ENCODE measurements at regions not wholly inside any gene's neighbourhood (a gene's known extent, or its start where the extent isn't known, plus 50 kb on each side); places are given as distances from the start of the nearest gene placed in this dataset.

GRCh38 chr3:82354228-82354627, 592.8 kb upstream of the GBE1 start:
- H3K36me3 ChIP-seq = no peaks in the 10 kb centered on the region
- H3K4me1 ChIP-seq = no peaks in the 10 kb centered on the region
- H3K27ac ChIP-seq = no peak overlapping the region
- H3K27me3 ChIP-seq = no peaks in the 10 kb centered on the region
- TF ChIP-seq CTCF (IDR thresholded peaks at IDR 0.05) = no peak
- no peak overlapping the region for H3K4me3 ChIP-seq
- DNase-seq = no peak
- no peaks in the 10 kb centered on the region for H3K9me3 ChIP-seq

- H3K4me1 ChIP-seq = no peaks in the 10 kb centered on the region
- H3K36me3 ChIP-seq = no peaks in the 10 kb centered on the region
- H3K9me3 ChIP-seq = no peaks in the 10 kb centered on the region
- H3K27me3 ChIP-seq = no peaks in the 10 kb centered on the region
- TF ChIP-seq POLR2A (IDR thresholded peaks at IDR 0.05) = no peak
- TF ChIP-seq CTCF (IDR thresholded peaks at IDR 0.05) = no peak
- no peak for DNase-seq
- H3K27ac ChIP-seq = no peak overlapping the region
- no peak overlapping the region for H3K4me3 ChIP-seq
Measured at GRCh38 chr3:82353306-82354171, 592.1 kb upstream of the GBE1 start.

GRCh38 chr3:82347585-82347984, 586.1 kb upstream of the GBE1 start:
- H3K27ac ChIP-seq = no peak overlapping the region
- H3K36me3 ChIP-seq = no peaks in the 10 kb centered on the region
- H3K4me3 ChIP-seq = no peak overlapping the region
- no peak for DNase-seq
- TF ChIP-seq CTCF (IDR thresholded peaks at IDR 0.05) (no peak), POLR2A (IDR thresholded peaks at IDR 0.05) (no peak)
- no peaks in the 10 kb centered on the region for H3K4me1 ChIP-seq
- H3K9me3 ChIP-seq = no peaks in the 10 kb centered on the region
- no peaks in the 10 kb centered on the region for H3K27me3 ChIP-seq

- Histone ChIP-seq H3K9me3 (no peaks in the 10 kb centered on the region), H3K36me3 (no peaks in the 10 kb centered on the region), H3K4me3 (no peak overlapping the region), H3K27ac (no peak overlapping the region), H3K27me3 (no peaks in the 10 kb centered on the region), H3K4me1 (no peaks in the 10 kb centered on the region)
- TF ChIP-seq CTCF (IDR thresholded peaks at IDR 0.05) (no peak), POLR2A (IDR thresholded peaks at IDR 0.05) (no peak)
- no peak for DNase-seq
Measured at GRCh38 chr3:82342521-82342920, 581.1 kb upstream of the GBE1 start.

- Histone ChIP-seq H3K9me3 (no peaks in the 10 kb centered on the region), H3K27ac (no peak overlapping the region), H3K4me3 (no peak overlapping the region), H3K4me1 (no peaks in the 10 kb centered on the region), H3K36me3 (no peaks in the 10 kb centered on the region), H3K27me3 (no peaks in the 10 kb centered on the region)
- TF ChIP-seq CTCF (IDR thresholded peaks at IDR 0.05) (peak in 1 of 6 experiments; percentile 5), POLR2A (IDR thresholded peaks at IDR 0.05) (no peak)
- no peak for DNase-seq
Measured at GRCh38 chr3:82329300-82329699, 567.9 kb upstream of the GBE1 start.

Measured in Peyer's patch (tissue), 4 donors.